Tibial nerve (tissue), 3 donors: ENCODE measurements at regions not wholly inside any gene's neighbourhood (a gene's known extent, or its start where the extent isn't known, plus 50 kb on each side); places are given as distances from the start of the nearest gene placed in this dataset.

Experiments
- POLR2A ChIP-seq, 2 donors: fragments of 450-650 bp; IDR thresholded peaks; one replicate each; pipeline ENCODE4 v1.6.1; 2017; ENCODE audit warnings: antibody characterized with exemption in 2 of 2, mild to moderate bottlenecking in 2 of 2, moderate library complexity in 2 of 2
- TF ChIP-seq, protein P1 (sequence below), 5 experiments: fragments of 200-600 bp in 3 of 5; fragments of 450-650 bp in 2 of 5; sonication (generic) in 3 of 5; IDR thresholded peaks; one replicate each; pipeline ENCODE4 v1.5.1; 2016 to 2019; ENCODE audit warnings: antibody characterized with exemption in 5 of 5, mild to moderate bottlenecking in 3 of 5, moderate library complexity in 2 of 5

DNA sequence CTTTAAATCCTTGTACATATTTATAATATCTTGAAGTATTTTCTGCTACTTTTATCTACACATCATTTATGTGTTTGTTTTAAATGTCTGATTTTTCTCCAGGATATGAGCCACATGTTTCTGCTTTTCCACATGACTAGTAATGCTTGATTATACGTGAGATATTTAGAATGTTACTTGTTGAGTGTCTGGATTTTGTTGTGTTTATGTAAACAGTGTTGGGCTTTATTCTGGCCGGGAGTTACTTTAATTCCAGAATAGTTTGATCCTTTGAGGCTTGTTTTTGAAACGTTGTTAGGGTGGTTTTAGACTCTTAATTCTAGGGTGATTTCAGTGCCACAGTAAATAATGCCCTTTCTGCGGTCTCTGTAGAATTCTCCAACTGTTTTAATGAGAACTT lies 252.9 kb downstream of the BLID start:
- TF ChIP-seq POLR2A (IDR thresholded peaks at IDR 0.05), result no peak
- TF ChIP-seq, protein P1, sequence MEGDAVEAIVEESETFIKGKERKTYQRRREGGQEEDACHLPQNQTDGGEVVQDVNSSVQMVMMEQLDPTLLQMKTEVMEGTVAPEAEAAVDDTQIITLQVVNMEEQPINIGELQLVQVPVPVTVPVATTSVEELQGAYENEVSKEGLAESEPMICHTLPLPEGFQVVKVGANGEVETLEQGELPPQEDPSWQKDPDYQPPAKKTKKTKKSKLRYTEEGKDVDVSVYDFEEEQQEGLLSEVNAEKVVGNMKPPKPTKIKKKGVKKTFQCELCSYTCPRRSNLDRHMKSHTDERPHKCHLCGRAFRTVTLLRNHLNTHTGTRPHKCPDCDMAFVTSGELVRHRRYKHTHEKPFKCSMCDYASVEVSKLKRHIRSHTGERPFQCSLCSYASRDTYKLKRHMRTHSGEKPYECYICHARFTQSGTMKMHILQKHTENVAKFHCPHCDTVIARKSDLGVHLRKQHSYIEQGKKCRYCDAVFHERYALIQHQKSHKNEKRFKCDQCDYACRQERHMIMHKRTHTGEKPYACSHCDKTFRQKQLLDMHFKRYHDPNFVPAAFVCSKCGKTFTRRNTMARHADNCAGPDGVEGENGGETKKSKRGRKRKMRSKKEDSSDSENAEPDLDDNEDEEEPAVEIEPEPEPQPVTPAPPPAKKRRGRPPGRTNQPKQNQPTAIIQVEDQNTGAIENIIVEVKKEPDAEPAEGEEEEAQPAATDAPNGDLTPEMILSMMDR (IDR thresholded peaks at IDR 0.05), result no peak
